Endothelial cell (in vitro differentiated cells): ENCODE measurements at regions not wholly inside any gene's neighbourhood (a gene's known extent, or its start where the extent isn't known, plus 50 kb on each side); places are given as distances from the start of the nearest gene placed in this dataset.

ENCODE experiments used
- DNase-seq: peaks from one replicate; pipeline ENCODE4 v3.0.0; 2021; ENCODE audit warnings: low spot score
- H3K27ac Mint-ChIP-seq: one replicate; pipeline ENCODE4 v1.8.0; 2021; ENCODE audit warnings: mixed read lengths, inconsistent platforms; ENCODE audit not compliant: unreplicated experiment
- H3K27me3 Mint-ChIP-seq: one replicate; pipeline ENCODE4 v1.8.0; 2021; ENCODE audit warnings: mild to moderate bottlenecking, moderate library complexity, mixed read lengths, inconsistent platforms; ENCODE audit not compliant: unreplicated experiment
- H3K36me3 Mint-ChIP-seq: one replicate; pipeline ENCODE4 v1.8.0; 2021; ENCODE audit warnings: mild to moderate bottlenecking, low read depth, mixed read lengths, inconsistent platforms; ENCODE audit not compliant: unreplicated experiment
- H3K4me1 Mint-ChIP-seq: one replicate; pipeline ENCODE4 v1.8.0; 2021; ENCODE audit warnings: mild to moderate bottlenecking, mixed read lengths, inconsistent platforms; ENCODE audit not compliant: unreplicated experiment
- H3K4me3 Mint-ChIP-seq: one replicate; pipeline ENCODE4 v1.8.0; 2021; ENCODE audit warnings: mild to moderate bottlenecking, mixed read lengths, inconsistent platforms; ENCODE audit not compliant: unreplicated experiment
- H3K9me3 Mint-ChIP-seq: one replicate; pipeline ENCODE4 v1.8.0; 2021; ENCODE audit warnings: mixed read lengths, inconsistent platforms; ENCODE audit not compliant: unreplicated experiment
- CTCF ChIP-seq: fragments of 200-600 bp; sonication (generic); IDR thresholded peaks from one replicate; pipeline ENCODE4 v1.5.0; 2021; ENCODE audit warnings: antibody characterized with exemption; ENCODE audit not compliant: unreplicated experiment

GRCh38 chr2:9696731-9697130, 65.9 kb upstream of the YWHAQ start:
- H3K27ac Mint-ChIP-seq, result no peak overlapping the region
- no peaks in the 10 kb centered on the region for H3K4me1 Mint-ChIP-seq
- no peak overlapping the region for H3K4me3 Mint-ChIP-seq
- peaks cover 3% of the 10 kb centered on the region for H3K27me3 Mint-ChIP-seq
- no peak for DNase-seq
- H3K9me3 Mint-ChIP-seq, result no peaks in the 10 kb centered on the region
- no peaks in the 10 kb centered on the region for H3K36me3 Mint-ChIP-seq
- no peak for TF ChIP-seq CTCF

GRCh38 chr2:9697909-9698308, 67.1 kb upstream of the YWHAQ start:
- Mint-ChIP-seq H3K4me1 (peaks cover 8% of the 10 kb centered on the region), H3K36me3 (no peaks in the 10 kb centered on the region), H3K4me3 (no peak overlapping the region), H3K27ac (no peak overlapping the region), H3K9me3 (peaks cover 4% of the 10 kb centered on the region), H3K27me3 (peaks cover 3% of the 10 kb centered on the region)
- no peak for TF ChIP-seq CTCF
- DNase-seq, result no peak

- no peak for TF ChIP-seq CTCF
- Mint-ChIP-seq H3K36me3 (no peaks in the 10 kb centered on the region), H3K4me1 (peaks cover 8% of the 10 kb centered on the region), H3K9me3 (peaks cover 4% of the 10 kb centered on the region), H3K4me3 (no peak overlapping the region), H3K27ac (no peak overlapping the region), H3K27me3 (peaks cover 3% of the 10 kb centered on the region)
- DNase-seq, result no peak
Measured at GRCh38 chr2:9699139-9700108, 68.6 kb upstream of the YWHAQ start.

GRCh38 chr2:9700109-9700495, 69.3 kb upstream of the YWHAQ start:
- Mint-ChIP-seq H3K27ac (no peak overlapping the region), H3K9me3 (peaks cover 4% of the 10 kb centered on the region), H3K4me3 (no peak overlapping the region), H3K36me3 (no peaks in the 10 kb centered on the region), H3K4me1 (peaks cover 8% of the 10 kb centered on the region), H3K27me3 (peaks cover 3% of the 10 kb centered on the region)
- no peak for TF ChIP-seq CTCF
- no peak for DNase-seq

- Mint-ChIP-seq H3K36me3 (no peaks in the 10 kb centered on the region), H3K4me1 (peaks cover 8% of the 10 kb centered on the region), H3K9me3 (peaks cover 4% of the 10 kb centered on the region), H3K27ac (no peak overlapping the region), H3K27me3 (peaks cover 8% of the 10 kb centered on the region), H3K4me3 (no peak overlapping the region)
- DNase-seq, result no peak
- TF ChIP-seq CTCF, result no peak
Measured at GRCh38 chr2:9702604-9703084, 71.8 kb upstream of the YWHAQ start.
